SK-N-SH treated with all-trans-retinoic acid at 6 μM for 48 hours (cell line): ENCODE measurements at regions not wholly inside any gene's neighbourhood (a gene's known extent, or its start where the extent isn't known, plus 50 kb on each side); places are given as distances from the start of the nearest gene placed in this dataset.

Source experiments
- ATAC-seq: fragments of 200-7000 bp; cut with Tn5 transposase; 3 replicates; pipeline ENCODE4 v1.9.1; 2020; ENCODE audit warnings: mild to moderate bottlenecking, moderate library complexity
- ARNTL ChIP-seq: fragments of 450-650 bp; formaldehyde crosslinking; IDR thresholded peaks from 2 replicates; pipeline ENCODE4 v1.5.0; 2020; ENCODE audit warnings: low read depth, mild to moderate bottlenecking, moderate library complexity, borderline replicate concordance
- BACH2 ChIP-seq: fragments of 250-450 bp; sonication (Bioruptor Pico); IDR thresholded peaks from 2 replicates; pipeline ENCODE4 v1.9.0; 2021; ENCODE audit warnings: mild to moderate bottlenecking, borderline replicate concordance
- CSDC2 ChIP-seq: fragments of 250-450 bp; sonication (Bioruptor Pico); IDR thresholded peaks from 2 replicates; pipeline ENCODE4 v1.5.0; 2020; ENCODE audit warnings: mild to moderate bottlenecking, moderate library complexity
- ESRRG ChIP-seq: fragments of 250-450 bp; sonication (Bioruptor Pico); IDR thresholded peaks from 2 replicates; pipeline ENCODE4 v1.6.1; 2021; ENCODE audit warnings: mild to moderate bottlenecking
- GLIS3 ChIP-seq: fragments of 250-450 bp; sonication (Bioruptor Pico); IDR thresholded peaks from 2 replicates; pipeline ENCODE4 v1.5.0; 2020; ENCODE audit warnings: mild to moderate bottlenecking, moderate library complexity
- ISL1 ChIP-seq: fragments of 250-450 bp; sonication (Bioruptor Pico); IDR thresholded peaks from 2 replicates; pipeline ENCODE4 v2.1.2; 2022; ENCODE audit warnings: mild to moderate bottlenecking, moderate library complexity
- OSR1 ChIP-seq: fragments of 250-450 bp; sonication (Bioruptor Pico); IDR thresholded peaks from 2 replicates; pipeline ENCODE4 v1.8.0; 2022; ENCODE audit warnings: moderate library complexity, mild to moderate bottlenecking, inconsistent platforms
- PPARA ChIP-seq: fragments of 250-450 bp; sonication (Bioruptor Pico); IDR thresholded peaks from 2 replicates; pipeline ENCODE4 v1.5.0; 2020; ENCODE audit warnings: mild to moderate bottlenecking, borderline replicate concordance
- SNAI2 ChIP-seq: fragments of 250-450 bp; sonication (Bioruptor Pico); IDR thresholded peaks from 2 replicates; pipeline ENCODE4 v1.5.0; 2020; ENCODE audit warnings: mild to moderate bottlenecking, moderate library complexity
- TCF4 ChIP-seq: fragments of 250-450 bp; sonication (Bioruptor Pico); IDR thresholded peaks from 2 replicates; pipeline ENCODE4 v1.8.0; 2021; ENCODE audit warnings: mild to moderate bottlenecking, moderate library complexity, borderline replicate concordance
- TOX ChIP-seq: fragments of 250-450 bp; sonication (Bioruptor Pico); IDR thresholded peaks from 2 replicates; pipeline ENCODE4 v1.8.0; 2021; ENCODE audit warnings: mild to moderate bottlenecking, moderate library complexity, borderline replicate concordance
- ZC3H10 ChIP-seq: fragments of 250-450 bp; sonication (Bioruptor Pico); IDR thresholded peaks from 2 replicates; pipeline ENCODE4 v1.5.1; 2021; ENCODE audit warnings: mild to moderate bottlenecking, moderate library complexity
- ZFP3 ChIP-seq: fragments of 250-450 bp; sonication (Bioruptor Pico); IDR thresholded peaks from 2 replicates; pipeline ENCODE4 v1.5.0; 2020; ENCODE audit warnings: mild to moderate bottlenecking, moderate library complexity
- ZFP30 ChIP-seq: fragments of 450-650 bp; formaldehyde crosslinking; IDR thresholded peaks from 2 replicates; pipeline ENCODE4 v1.5.0; 2022; ENCODE audit warnings: mild to moderate bottlenecking, moderate library complexity
- ZNF70 ChIP-seq: fragments of 450-650 bp; formaldehyde crosslinking; IDR thresholded peaks from 2 replicates; pipeline ENCODE4 v1.5.0; 2020; ENCODE audit warnings: mild to moderate bottlenecking, moderate library complexity
- ZNF8 ChIP-seq: fragments of 450-650 bp; formaldehyde crosslinking; IDR thresholded peaks from 2 replicates; pipeline ENCODE4 v1.5.0; 2020; ENCODE audit warnings: mild to moderate bottlenecking, moderate library complexity
- TF ChIP-seq, protein P1 (sequence below): fragments of 250-450 bp; sonication (Bioruptor Pico); IDR thresholded peaks from 2 replicates; pipeline ENCODE4 v1.5.0; 2020; ENCODE audit warnings: mild to moderate bottlenecking, moderate library complexity
- TF ChIP-seq, protein P2 (sequence below): fragments of 250-450 bp; sonication (Bioruptor Pico); IDR thresholded peaks from 2 replicates; pipeline ENCODE4 v1.8.0; 2020; ENCODE audit warnings: mild to moderate bottlenecking, moderate library complexity, borderline replicate concordance
- TF ChIP-seq, protein P3 (sequence below): fragments of 250-450 bp; sonication (Bioruptor Pico); IDR thresholded peaks from 2 replicates; pipeline ENCODE4 v1.5.1; 2020; ENCODE audit warnings: low read depth, mild to moderate bottlenecking, moderate library complexity
- TF ChIP-seq, protein P4 (sequence below): fragments of 250-450 bp; sonication (Bioruptor Pico); IDR thresholded peaks from 2 replicates; pipeline ENCODE4 v1.8.0; 2021; ENCODE audit warnings: low read depth, mild to moderate bottlenecking, moderate library complexity, borderline replicate concordance
- TF ChIP-seq, protein P5 (sequence below): fragments of 250-450 bp; sonication (Bioruptor Pico); IDR thresholded peaks from 2 replicates; pipeline ENCODE4 v1.5.1; 2021; ENCODE audit warnings: mild to moderate bottlenecking, moderate library complexity

DNA sequence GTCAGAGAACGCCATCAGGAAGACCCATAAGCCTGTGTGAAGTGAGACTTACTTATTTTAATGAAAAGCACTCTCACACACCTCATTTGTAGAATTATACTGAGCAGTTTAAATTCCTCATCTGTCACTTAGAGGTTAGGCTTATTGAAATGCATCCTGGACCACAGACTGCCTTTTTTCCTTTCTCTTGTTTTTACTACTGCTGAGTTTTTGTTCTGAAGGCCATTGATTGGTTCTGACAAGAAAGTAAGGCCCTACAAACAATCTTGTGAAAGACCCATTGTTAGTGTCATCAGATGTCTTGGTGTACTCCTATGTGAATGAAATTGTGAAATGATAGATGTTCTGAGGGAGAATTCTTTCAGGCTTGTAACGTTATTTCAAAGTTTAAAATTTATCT lies 1343.3 kb upstream of the ADGRL2 start:
- ATAC-seq: no peak
- TF ChIP-seq, protein P1, sequence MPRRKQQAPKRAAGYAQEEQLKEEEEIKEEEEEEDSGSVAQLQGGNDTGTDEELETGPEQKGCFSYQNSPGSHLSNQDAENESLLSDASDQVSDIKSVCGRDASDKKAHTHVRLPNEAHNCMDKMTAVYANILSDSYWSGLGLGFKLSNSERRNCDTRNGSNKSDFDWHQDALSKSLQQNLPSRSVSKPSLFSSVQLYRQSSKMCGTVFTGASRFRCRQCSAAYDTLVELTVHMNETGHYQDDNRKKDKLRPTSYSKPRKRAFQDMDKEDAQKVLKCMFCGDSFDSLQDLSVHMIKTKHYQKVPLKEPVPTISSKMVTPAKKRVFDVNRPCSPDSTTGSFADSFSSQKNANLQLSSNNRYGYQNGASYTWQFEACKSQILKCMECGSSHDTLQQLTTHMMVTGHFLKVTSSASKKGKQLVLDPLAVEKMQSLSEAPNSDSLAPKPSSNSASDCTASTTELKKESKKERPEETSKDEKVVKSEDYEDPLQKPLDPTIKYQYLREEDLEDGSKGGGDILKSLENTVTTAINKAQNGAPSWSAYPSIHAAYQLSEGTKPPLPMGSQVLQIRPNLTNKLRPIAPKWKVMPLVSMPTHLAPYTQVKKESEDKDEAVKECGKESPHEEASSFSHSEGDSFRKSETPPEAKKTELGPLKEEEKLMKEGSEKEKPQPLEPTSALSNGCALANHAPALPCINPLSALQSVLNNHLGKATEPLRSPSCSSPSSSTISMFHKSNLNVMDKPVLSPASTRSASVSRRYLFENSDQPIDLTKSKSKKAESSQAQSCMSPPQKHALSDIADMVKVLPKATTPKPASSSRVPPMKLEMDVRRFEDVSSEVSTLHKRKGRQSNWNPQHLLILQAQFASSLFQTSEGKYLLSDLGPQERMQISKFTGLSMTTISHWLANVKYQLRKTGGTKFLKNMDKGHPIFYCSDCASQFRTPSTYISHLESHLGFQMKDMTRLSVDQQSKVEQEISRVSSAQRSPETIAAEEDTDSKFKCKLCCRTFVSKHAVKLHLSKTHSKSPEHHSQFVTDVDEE (CRISPR knock-in tag): no peak
- TF ChIP-seq ARNTL (CRISPR knock-in tag): no peak
- TF ChIP-seq ZNF70: no peak
- TF ChIP-seq ZFP3: no peak
- TF ChIP-seq ZC3H10 (CRISPR knock-in tag): no peak
- TF ChIP-seq TCF4 (CRISPR knock-in tag): no peak
- TF ChIP-seq, protein P2, sequence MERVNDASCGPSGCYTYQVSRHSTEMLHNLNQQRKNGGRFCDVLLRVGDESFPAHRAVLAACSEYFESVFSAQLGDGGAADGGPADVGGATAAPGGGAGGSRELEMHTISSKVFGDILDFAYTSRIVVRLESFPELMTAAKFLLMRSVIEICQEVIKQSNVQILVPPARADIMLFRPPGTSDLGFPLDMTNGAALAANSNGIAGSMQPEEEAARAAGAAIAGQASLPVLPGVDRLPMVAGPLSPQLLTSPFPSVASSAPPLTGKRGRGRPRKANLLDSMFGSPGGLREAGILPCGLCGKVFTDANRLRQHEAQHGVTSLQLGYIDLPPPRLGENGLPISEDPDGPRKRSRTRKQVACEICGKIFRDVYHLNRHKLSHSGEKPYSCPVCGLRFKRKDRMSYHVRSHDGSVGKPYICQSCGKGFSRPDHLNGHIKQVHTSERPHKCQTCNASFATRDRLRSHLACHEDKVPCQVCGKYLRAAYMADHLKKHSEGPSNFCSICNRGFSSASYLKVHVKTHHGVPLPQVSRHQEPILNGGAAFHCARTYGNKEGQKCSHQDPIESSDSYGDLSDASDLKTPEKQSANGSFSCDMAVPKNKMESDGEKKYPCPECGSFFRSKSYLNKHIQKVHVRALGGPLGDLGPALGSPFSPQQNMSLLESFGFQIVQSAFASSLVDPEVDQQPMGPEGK (CRISPR knock-in tag): no peak
- TF ChIP-seq ISL1 (CRISPR knock-in tag): no peak
- TF ChIP-seq, protein P3, sequence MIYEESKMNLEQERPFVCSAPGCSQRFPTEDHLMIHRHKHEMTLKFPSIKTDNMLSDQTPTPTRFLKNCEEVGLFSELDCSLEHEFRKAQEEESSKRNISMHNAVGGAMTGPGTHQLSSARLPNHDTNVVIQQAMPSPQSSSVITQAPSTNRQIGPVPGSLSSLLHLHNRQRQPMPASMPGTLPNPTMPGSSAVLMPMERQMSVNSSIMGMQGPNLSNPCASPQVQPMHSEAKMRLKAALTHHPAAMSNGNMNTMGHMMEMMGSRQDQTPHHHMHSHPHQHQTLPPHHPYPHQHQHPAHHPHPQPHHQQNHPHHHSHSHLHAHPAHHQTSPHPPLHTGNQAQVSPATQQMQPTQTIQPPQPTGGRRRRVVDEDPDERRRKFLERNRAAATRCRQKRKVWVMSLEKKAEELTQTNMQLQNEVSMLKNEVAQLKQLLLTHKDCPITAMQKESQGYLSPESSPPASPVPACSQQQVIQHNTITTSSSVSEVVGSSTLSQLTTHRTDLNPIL (CRISPR knock-in tag): no peak
- TF ChIP-seq, protein P4, sequence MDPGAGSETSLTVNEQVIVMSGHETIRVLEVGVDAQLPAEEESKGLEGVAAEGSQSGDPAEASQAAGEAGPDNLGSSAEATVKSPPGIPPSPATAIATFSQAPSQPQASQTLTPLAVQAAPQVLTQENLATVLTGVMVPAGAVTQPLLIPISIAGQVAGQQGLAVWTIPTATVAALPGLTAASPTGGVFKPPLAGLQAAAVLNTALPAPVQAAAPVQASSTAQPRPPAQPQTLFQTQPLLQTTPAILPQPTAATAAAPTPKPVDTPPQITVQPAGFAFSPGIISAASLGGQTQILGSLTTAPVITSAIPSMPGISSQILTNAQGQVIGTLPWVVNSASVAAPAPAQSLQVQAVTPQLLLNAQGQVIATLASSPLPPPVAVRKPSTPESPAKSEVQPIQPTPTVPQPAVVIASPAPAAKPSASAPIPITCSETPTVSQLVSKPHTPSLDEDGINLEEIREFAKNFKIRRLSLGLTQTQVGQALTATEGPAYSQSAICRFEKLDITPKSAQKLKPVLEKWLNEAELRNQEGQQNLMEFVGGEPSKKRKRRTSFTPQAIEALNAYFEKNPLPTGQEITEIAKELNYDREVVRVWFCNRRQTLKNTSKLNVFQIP (CRISPR knock-in tag): no peak
- no peak for TF ChIP-seq ZNF8
- no peak for TF ChIP-seq TOX (CRISPR knock-in tag)
- no peak for TF ChIP-seq OSR1
- no peak for TF ChIP-seq GLIS3 (CRISPR knock-in tag)
- TF ChIP-seq, protein P5, sequence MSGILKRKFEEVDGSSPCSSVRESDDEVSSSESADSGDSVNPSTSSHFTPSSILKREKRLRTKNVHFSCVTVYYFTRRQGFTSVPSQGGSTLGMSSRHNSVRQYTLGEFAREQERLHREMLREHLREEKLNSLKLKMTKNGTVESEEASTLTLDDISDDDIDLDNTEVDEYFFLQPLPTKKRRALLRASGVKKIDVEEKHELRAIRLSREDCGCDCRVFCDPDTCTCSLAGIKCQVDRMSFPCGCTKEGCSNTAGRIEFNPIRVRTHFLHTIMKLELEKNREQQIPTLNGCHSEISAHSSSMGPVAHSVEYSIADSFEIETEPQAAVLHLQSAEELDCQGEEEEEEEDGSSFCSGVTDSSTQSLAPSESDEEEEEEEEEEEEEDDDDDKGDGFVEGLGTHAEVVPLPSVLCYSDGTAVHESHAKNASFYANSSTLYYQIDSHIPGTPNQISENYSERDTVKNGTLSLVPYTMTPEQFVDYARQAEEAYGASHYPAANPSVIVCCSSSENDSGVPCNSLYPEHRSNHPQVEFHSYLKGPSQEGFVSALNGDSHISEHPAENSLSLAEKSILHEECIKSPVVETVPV (CRISPR knock-in tag): no peak
- TF ChIP-seq BACH2 (CRISPR knock-in tag): no peak
- no peak for TF ChIP-seq CSDC2 (CRISPR knock-in tag)
- TF ChIP-seq SNAI2 (CRISPR knock-in tag): no peak
- TF ChIP-seq, all 23 proteins: peak for 0

DNA sequence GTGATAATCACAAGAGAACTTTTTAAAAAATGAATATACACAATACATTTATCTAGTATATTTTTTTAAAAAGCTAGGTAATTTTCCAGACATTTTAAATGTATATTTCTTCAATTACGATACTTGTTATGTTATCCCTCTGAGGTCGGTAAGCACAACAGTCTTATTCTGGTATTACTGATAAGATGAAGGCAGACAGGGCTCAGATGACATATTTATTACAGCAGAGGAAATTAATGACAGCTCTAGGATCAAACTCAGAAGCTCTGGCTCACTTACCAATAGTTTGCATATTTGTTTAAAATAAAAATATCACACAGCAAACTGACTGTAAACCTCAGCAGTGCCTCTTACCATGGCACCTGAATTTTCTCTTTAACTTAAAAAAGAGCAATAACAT lies 1347.0 kb upstream of the ADGRL2 start:
- TF ChIP-seq TOX (CRISPR knock-in tag): no peak
- TF ChIP-seq SNAI2 (CRISPR knock-in tag): no peak
- no peak for TF ChIP-seq GLIS3 (CRISPR knock-in tag)
- TF ChIP-seq ZC3H10 (CRISPR knock-in tag): no peak
- no peak for TF ChIP-seq ARNTL (CRISPR knock-in tag)
- no peak for TF ChIP-seq CSDC2 (CRISPR knock-in tag)
- TF ChIP-seq ZNF70: no peak
- TF ChIP-seq, protein P2 (CRISPR knock-in tag): no peak
- TF ChIP-seq, protein P4 (CRISPR knock-in tag): no peak
- TF ChIP-seq ZFP30 (CRISPR knock-in tag): no peak
- no peak for TF ChIP-seq BACH2 (CRISPR knock-in tag)
- no peak for TF ChIP-seq PPARA (CRISPR knock-in tag)
- no peak for TF ChIP-seq ZNF8
- TF ChIP-seq, protein P5 (CRISPR knock-in tag): no peak
- TF ChIP-seq OSR1: no peak
- no peak for TF ChIP-seq ISL1 (CRISPR knock-in tag)
- TF ChIP-seq, protein P3 (CRISPR knock-in tag): no peak
- no peak for TF ChIP-seq ESRRG
- no peak for TF ChIP-seq TCF4 (CRISPR knock-in tag)

More for the DNA sequence above, 1347.0 kb upstream of the ADGRL2 start:
- no peak for ATAC-seq
